ENCODE measurements at regions not wholly inside any gene's neighbourhood (a gene's known extent, or its start where the extent isn't known, plus 50 kb on each side); places are given as distances from the start of the nearest gene placed in this dataset.

- Histone ChIP-seq H3K9me1 (ENCODE audit: insufficient read depth, low read length) (no peaks in the 10 kb centered on the region), H4K91ac (ENCODE audit: insufficient read depth, low read depth, low read length) (no peak overlapping the region), H2BK20ac (ENCODE audit: low read depth, low read length) (no peak overlapping the region), H2BK15ac (ENCODE audit: low read depth, low read length) (no peak overlapping the region), H3K18ac (ENCODE audit: low read depth, low read length) (no peak overlapping the region), H2AK5ac (ENCODE audit: low read depth, low read length) (no peak overlapping the region), H2AK9ac (replicated peaks; ENCODE audit: low read depth, low read length, poor library complexity) (no peak overlapping the region), H3K9ac (ENCODE audit: low read depth, low read length) (no peak overlapping the region), H2BK5ac (ENCODE audit: low read depth, low read length, poor library complexity, severe bottlenecking) (no peak overlapping the region), H3K4me1 (ENCODE audit: control insufficient read depth, insufficient read depth, low read length) (no peaks in the 10 kb centered on the region), H2AFZ (replicated peaks; ENCODE audit: low read length, poor library complexity) (no peak overlapping the region), H2BK120ac (ENCODE audit: low read depth, low read length) (no peak overlapping the region), H3K56ac (ENCODE audit: extremely low read depth, insufficient read depth, low read length) (no peak overlapping the region), H3K14ac (replicated peaks; ENCODE audit: low read depth, low read length) (no peak overlapping the region), H4K20me1 (ENCODE audit: insufficient read depth, low read length) (no peaks in the 10 kb centered on the region), H3K4me3 (ENCODE audit: insufficient read depth, low read depth, low read length) (no peak overlapping the region), H3K4me2 (ENCODE audit: low read depth, low read length) (no peak overlapping the region), H3K9me3 (ENCODE audit: control insufficient read depth, insufficient read depth, low read length) (no peaks in the 10 kb centered on the region; the same call in 1 of the 2 replicates), H4K8ac (ENCODE audit: low read depth in 2 of 2, low read length in 2 of 2) (no peak overlapping the region), H3K4ac (ENCODE audit: low read depth, low read length) (no peak overlapping the region), H3K23ac (ENCODE audit: low read depth, low read length) (no peak overlapping the region), H3K27me3 (ENCODE audit: control insufficient read depth, insufficient read depth, low read length) (no peaks in the 10 kb centered on the region), H3K79me1 (ENCODE audit: low read depth in 1 of 2, low read length in 2 of 2) (no peaks in the 10 kb centered on the region), H3K27ac (ENCODE audit: insufficient read depth, low read length) (no peak overlapping the region), H4K5ac (ENCODE audit: low read depth, low read length) (no peak overlapping the region), H3K36me3 (ENCODE audit: control insufficient read depth, insufficient read depth, low read length) (no peaks in the 10 kb centered on the region)
- CTCF ChIA-PET = no interaction called here
- no TSS peak for BruUV-seq (replicated peaks)
- no peak for ATAC-seq (ENCODE audit: low read depth)
- DNase-seq = no peak
- TF ChIP-seq RFX5 (IDR thresholded peaks at IDR 0.05; ENCODE audit: low read depth, low read length) = no peak
- no peak for TF ChIP-seq CHD1 (IDR thresholded peaks at IDR 0.05; ENCODE audit: low read depth, low read length)
- POLR2A ChIA-PET (ENCODE audit: unreplicated experiment) = no interaction called here
- dilution Hi-C loops (cut with HindIII; ENCODE audit: low sequenced_read_pairs, unreplicated experiment) (no loop called here), in situ Hi-C loops (cut with MboI; ENCODE audit: low sequenced_read_pairs) (no loop called here), intact Hi-C loops (cut with micrococcal nuclease) (no loop called here)
- WGBS, 2 experiments (ENCODE audit: extremely low coverage in 2 of 2, insufficient read length in 1 of 2) = no CpG with 5 or more reads among the region's 3 CpGs
Observed at GRCh38 chr7:53965716-53966115, 576.5 kb upstream of the VSTM2A start.
